ENCODE measurements at regions not wholly inside any gene's neighbourhood (a gene's known extent, or its start where the extent isn't known, plus 50 kb on each side); places are given as distances from the start of the nearest gene placed in this dataset.

DNA sequence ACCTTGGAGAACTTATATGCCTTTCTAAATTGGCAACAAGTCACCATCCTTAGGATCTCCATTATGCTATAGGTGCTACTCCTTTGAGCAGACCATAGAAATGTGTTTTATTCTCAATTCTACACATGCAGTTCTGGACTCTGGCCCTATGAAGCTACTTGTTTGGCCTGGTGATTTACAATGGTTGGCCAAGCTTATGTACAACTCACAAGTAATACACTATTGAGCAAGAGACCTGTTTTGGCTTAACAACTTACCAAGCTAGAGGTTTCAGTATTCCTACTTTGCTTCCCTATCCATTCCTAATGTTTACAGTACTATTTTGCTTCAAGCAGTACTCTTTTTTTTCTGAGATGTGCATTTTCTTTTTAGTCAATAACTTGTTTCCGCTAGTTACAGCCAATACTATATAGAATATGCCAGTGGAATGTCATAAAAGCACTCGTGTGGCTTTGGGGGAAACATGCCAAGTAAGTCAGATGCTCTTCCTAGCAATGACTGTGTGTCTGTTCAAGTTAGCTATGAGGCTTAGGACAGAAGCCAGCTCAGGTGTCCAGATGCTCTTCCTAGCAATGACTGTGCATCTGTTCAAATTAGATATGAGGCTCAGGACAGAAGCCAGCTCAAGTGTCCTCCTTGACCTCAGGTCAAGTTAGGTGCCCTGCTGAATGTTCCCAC lies 174.9 kb upstream of the SEMA6D start:
- DNase-seq (ENCODE audit: extremely low read depth in 1 of 11, low read depth in 9 of 11, low spot score in 4 of 11): no peak

DNA sequence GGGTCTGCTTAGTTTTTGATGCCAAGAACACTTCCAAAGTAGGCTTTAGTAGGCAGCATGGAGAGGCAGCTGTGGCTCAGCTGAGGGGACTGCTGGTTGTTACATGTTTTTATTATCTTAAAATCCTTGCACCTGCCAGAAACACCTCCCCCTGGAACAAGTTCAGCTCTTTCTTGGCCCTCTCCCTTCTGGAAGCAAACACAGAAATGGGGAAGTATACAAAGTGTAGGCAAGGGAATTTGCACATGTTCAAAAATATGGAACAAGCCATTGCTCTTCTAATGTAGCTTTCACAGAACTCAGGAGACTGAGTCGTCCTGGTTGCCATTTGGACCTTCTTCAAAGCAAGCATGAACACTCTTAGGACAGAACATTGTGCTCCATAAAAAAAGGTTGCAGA lies 169.1 kb upstream of the SEMA6D start:
- no peak for DNase-seq (ENCODE audit: extremely low read depth in 1 of 11, low read depth in 9 of 11, low spot score in 4 of 11)

DNA sequence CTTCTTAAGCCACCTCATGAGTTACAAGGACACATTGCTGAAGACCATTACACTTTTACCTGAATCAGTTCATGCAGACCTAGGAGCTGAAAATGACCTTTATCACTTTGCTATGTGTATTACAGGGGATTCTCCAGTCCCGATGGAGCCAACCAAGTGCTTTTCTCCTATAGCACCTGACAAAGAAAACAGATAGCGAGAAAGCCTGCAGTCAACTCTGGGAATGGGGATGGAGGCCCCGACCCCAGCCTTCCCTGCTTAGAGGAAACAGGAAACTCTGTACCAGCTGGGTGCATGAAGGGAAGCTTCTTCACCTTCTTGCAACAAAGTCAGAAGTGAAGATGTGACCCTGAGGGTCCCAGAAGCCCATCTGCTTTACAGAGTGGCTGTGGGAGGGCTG lies 168.3 kb upstream of the SEMA6D start:
- no peak for DNase-seq (ENCODE audit: extremely low read depth in 1 of 11, low read depth in 9 of 11, low spot score in 4 of 11)

DNA sequence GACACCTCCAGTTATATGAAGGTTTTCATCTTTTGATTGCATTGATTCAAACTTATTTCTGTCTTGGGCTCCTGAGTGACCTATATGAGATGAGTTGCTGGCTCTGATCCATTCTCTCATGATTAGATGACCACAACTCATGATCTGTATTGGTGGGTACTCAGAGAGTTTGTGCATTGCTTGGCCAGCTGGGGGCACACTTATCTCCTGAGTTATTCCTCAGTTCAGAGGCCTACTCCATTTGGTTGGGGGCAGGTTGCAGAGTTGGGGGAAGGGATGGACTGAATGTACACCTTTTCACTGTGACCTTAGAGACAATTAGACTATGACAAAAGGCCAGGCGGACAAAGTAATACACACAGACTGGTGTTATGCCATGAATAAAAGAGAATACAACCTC lies 166.2 kb upstream of the SEMA6D start:
- no peak for DNase-seq (ENCODE audit: extremely low read depth in 1 of 11, low read depth in 9 of 11, low spot score in 4 of 11)

DNA sequence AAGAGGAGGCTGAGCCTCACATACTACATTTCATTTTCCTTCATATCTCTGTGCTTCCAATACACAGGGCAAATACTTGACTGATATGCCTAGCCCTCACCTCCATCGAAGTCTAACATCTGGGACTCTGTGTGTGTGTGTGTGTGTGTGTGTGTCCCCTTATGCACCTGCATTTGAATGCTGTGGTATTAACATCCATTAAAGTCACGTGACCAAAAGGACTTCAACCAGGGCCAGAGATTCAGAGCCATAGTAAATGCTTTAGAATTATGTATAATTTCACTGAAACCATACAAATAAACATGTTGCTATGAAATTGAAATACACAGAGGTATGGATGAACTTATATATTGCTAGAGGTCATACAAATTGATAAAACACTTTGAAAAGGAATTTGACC lies 165.8 kb upstream of the SEMA6D start:
- no peak for DNase-seq (ENCODE audit: extremely low read depth in 1 of 11, low read depth in 9 of 11, low spot score in 4 of 11)

DNA sequence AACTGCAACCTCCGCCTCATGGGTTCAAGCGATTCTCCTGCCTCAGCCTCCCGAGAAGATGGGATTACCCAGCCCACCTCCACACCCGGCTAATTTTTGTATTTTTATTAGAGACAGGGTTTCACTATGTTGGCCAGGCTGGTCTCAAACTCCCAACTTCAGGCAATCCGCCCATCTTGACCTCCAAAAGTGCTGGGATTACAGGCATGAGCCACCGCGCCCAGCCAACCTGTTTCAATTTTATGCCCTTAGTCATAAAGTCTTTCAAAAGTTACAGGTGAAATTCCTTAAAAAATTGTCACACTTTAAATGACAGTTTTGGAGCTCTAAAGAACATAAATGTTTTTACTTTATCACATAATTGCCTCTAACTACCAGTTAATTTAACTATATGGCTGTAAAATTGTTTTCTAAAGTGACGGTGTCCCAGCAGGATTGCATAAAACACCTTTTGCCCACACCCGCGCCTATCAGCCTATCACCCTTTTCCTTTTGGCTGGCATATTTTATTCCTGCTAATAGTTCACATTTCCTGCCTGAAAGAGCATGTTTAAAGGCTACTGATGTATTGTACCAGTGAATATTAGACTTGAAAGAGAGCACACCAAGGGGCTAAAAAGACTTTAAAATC lies 164.2 kb upstream of the SEMA6D start:
- no peak for DNase-seq (ENCODE audit: extremely low read depth in 1 of 11, low read depth in 9 of 11, low spot score in 4 of 11)

DNA sequence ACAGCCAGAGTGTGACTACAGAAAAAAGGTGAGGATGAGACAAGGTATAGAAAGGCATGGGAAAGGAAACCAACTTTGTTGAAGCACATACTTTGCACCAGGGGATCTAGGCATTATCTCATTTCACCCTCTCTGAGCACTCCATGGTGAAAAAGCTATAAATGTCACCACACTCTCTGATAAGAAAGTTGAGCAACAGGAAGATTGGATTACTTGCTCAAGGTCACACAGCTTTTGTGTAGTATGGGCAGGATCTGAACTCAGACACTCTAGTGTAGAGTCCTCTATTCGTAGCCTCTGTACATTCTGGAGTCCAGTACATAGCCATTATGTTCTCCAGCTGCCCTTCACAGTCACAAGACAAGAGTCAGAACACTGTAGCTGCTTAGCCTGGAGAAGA lies 163.4 kb upstream of the SEMA6D start:
- DNase-seq (ENCODE audit: extremely low read depth in 1 of 11, low read depth in 9 of 11, low spot score in 4 of 11): no peak

DNA sequence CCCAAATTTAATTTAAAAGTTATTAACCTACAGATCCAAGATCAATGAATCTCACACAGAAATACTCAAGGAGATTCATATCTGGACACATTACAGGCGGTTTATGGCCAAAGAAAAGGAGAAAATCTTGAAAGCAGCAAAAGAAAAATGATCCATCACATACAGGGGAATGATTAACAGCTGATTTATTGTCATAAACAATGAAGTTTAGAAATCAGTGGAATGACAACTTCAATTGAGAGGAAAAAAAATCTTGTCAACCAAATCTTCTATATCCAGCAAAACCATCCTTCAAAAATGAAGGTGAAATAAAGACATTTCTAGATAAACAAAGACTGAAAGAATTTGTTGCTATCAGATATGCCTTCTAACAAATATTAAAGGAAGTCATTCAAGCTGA lies 156.2 kb upstream of the SEMA6D start:
- DNase-seq (ENCODE audit: extremely low read depth in 1 of 11, low read depth in 9 of 11, low spot score in 4 of 11): no peak

DNA sequence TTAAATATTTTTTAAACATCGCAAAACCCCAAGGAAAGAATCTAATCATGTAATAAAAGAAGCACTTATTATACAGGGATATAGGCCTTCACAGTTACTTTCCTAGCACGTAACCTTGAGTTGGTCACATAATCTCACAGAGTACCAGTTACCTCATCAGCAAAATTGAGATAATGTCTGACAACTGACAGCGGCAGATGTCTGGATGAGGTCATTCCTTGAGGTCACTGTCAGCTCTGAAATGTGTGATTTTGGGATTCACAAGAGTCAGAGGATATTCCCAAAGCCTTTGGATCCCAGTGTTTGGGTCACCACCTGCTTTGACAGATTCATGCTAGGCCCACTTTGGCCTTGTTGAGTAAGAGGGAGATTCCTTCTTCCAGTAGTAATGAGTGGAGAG lies 151.4 kb upstream of the SEMA6D start:
- no peak for DNase-seq (ENCODE audit: extremely low read depth in 1 of 11, low read depth in 9 of 11, low spot score in 4 of 11)

DNA sequence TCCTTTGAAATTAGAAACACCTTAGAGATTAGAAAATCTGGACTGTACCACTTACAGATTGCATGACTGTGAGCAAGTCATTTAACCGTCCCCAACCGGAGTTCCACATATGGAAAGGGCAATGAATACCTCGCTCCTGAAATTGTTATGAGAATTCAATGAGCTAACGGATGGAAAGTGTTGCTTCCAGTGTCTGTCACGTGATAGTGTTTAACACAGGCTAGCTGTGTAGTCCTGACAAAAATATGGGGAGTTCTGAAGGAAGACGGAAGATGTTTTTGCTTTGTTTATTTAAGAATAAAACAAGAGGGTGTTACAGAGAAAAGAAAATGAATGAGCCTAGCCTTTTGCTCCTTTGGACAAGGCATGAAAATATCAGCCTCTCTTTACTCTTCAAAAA lies 150.7 kb upstream of the SEMA6D start:
- DNase-seq (ENCODE audit: extremely low read depth in 1 of 11, low read depth in 9 of 11, low spot score in 4 of 11): no peak

DNA sequence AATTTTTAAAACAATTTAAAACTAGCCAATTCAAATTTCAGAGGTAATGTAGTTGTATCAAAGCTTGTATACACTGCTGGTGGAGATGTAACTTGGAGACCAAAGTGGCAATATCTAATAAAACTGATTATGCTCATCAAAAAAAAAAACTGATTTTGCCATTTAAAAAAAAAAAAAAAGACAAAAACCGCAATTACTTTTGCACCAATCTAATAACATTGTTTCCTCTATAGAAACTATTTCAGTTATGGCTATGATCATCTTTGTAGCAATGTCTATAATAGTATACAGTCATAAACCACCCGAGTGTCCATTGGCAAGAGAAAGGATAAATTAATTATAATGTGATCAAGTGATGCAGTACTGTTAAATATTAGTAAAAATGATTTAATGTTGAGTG lies 149.3 kb upstream of the SEMA6D start:
- DNase-seq (ENCODE audit: extremely low read depth in 1 of 11, low read depth in 9 of 11, low spot score in 4 of 11): no peak

DNA sequence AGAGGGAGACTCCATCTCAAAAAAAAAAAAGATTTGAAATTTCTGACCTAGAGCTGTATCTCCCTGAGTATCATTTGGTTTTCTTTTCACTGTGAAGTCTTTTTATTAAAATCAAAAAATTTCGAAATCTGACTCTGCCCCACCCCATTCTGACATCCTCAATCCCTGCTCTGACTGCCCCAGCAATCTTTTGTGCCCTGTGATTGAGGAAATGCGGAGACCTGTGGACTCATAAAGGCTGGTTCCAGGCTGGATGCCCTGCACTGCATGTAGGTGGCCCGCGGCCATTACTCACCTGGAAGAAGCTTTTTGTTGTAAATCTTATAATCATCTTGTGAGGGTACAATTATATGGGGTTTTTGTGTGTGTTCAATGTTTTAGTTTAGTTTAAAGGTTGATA lies 147.3 kb upstream of the SEMA6D start:
- DNase-seq (ENCODE audit: extremely low read depth in 1 of 11, low read depth in 9 of 11, low spot score in 4 of 11): no peak

DNA sequence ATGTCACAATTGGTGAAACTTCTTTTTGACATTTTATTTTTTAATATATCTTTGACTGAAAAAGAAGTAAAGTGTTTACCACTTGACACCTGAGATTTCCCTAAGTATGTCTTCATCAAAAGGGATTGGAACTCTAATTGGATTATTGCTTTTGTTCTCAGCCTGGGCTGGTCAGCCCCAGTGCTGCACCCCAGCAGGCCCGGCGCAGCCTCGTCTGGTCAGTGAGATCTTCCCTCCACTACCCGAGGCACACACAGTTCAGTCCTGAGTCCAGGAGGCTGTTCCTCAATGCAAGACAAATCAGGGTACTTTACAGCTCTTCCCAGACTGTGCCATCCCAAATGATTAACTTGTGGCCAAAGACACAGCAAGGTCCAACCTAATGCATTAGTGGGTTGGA lies 146.9 kb upstream of the SEMA6D start:
- DNase-seq (ENCODE audit: extremely low read depth in 1 of 11, low read depth in 9 of 11, low spot score in 4 of 11): no peak

DNA sequence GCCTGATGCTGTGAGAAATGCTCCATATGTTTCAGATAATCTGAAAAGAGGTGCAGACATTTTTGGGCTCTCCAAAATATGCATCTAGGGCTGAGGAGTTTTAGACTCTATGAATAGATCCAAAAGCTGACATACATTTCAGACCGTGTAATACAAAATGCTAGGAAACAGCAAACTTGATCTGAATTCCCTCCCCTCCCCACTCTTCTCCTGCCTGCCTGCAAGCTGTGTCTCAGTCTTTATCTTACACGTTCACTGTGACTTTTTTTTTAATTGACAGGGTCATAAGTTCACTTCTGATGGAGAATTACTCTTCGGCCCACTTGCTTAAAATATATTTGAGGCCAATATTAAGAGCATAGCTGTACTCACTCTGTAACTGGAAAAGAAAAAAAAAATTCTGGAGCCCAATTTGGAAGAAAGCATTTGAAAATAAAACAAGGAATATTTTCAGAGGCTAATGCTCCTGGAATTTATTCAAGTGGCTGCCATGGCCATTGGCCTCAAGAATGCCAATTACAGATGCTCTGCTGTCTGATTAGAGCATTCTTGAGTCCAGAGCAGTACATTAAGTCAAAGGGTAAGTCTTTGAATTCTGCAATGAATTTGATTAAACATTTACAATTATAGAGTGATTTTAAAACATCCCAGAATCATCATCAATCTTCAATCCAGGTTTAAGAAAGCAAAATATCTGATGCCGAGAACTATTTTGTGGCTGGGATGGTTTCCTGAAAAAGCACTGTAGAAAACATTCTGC lies 146.2 kb upstream of the SEMA6D start:
- no peak for DNase-seq (ENCODE audit: extremely low read depth in 1 of 11, low read depth in 9 of 11, low spot score in 4 of 11)

DNA sequence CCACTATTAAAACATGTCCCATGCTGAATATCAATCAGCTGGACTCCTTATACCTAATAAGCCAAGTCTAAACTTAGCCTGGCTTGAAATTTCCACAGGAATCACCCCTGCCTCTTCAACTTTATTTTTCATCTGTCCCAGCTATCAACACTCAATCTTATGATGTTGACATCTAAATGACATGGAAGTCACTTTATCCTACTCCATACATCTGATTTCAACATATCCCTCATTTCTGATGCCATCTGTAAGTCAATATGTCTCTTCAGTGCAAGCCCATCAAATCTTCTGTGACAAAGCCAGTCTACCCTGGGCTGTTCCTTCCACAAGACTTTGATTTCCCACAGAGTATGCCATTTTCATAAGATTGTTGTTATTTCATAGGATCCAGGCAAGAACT lies 143.6 kb upstream of the SEMA6D start:
- DNase-seq (ENCODE audit: extremely low read depth in 1 of 11, low read depth in 9 of 11, low spot score in 4 of 11): no peak

DNA sequence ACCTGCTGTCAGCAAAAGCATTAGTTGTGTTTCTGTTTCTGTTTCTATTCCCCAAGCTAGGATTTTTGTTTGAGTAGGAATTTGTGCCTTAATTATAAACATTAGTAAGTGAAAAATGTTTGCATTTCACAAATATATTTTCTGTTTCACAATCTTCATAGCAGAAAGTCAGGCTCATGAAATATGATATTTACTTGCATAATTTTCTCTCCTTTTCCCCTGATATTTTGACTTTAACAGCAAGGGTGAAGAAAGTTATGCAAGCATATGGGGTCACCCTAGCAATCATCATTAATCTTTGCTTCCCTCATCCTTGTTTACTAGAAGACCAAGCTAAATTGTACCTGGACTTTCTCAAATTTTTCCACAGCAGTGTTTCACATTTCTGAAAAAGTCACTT lies 140.3 kb upstream of the SEMA6D start:
- DNase-seq (ENCODE audit: extremely low read depth in 1 of 11, low read depth in 9 of 11, low spot score in 4 of 11): no peak

DNA sequence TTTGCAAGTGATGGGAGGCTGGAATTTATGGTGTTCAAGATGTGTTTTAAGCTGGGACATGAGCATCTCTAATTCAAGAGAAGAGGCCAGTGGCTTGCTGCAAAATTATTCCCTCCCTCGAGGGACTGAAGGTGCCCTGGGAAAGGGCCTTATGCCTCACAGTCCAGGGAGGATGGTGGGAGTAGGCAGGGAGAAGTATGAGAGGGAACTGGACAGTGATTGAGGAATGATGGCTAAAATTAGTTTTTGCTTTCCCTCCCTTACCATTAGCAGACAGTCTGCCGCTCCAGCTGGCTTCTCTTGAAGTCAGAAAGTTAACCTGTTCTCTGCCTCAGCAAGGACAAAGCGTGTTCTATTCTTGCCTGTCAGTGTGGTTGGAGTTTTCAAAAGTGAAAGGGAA lies 139.8 kb upstream of the SEMA6D start:
- DNase-seq (ENCODE audit: extremely low read depth in 1 of 11, low read depth in 9 of 11, low spot score in 4 of 11): no peak

DNA sequence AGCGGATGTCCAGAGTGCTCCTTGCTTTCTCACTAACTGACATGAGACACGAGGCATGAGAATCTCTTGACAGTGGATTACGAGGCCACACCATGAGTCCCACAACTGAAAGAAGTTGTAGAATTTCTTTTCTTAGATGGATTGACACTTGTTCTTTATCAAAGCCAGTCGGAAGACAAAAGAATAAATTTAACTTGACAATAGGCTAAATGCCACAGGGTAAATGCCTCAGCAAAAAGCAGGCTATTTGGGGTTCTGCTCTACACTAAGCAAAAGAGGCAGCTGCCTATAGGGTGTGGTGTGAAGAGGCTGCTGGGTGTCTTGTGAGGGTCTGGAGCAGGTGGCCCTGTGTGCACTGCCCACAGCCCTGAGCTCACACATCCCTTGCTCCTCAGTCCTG lies 135.1 kb upstream of the SEMA6D start:
- DNase-seq (ENCODE audit: extremely low read depth in 1 of 11, low read depth in 9 of 11, low spot score in 4 of 11): no peak

DNA sequence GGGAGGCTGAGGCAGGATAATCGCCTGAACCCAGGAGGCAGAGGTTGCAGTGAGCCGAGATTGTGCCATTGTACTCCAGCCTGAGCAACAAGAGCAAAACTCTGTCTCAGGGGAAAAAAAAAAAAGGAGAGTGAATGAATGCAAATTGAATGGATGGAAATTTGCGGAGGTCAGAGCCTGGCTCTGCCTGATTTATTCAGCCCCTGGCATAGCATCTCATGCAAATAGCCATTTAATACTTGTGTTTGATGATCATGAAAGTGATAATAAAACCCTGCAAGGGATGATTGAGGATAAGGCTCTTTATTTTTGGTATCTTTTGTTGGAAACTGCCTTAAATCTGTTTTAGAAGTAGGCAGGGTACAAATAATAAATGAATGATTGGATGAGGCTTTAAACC lies 133.0 kb upstream of the SEMA6D start:
- DNase-seq (ENCODE audit: extremely low read depth in 1 of 11, low read depth in 9 of 11, low spot score in 4 of 11): no peak

DNA sequence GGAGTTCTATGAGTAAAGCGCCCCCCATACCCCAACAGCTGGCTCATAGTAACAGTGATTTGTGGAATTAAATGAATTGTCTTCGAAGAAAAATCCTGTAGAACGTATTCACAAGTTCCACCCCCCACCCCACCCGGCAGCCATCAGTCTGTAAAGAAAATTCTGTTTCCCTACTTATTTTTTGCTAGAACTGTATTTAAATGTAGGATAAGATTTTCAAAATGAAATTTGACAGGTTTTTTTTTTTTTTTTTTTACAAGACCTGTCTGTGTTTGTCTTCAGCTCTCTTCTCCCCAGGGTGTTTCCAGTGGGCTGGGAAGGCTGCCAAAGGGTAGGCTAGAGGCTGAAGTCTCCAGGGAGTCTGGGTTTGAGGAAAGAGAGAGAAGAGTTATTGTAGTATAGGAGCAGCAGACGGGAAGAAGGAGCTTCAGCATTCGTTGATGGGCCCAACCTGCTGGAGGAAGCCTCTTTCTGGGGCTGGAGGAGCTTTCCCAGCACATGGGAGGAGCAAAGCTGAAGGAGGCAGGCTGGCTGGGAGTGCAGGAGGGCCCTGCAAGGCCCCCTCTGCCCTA lies 130.6 kb upstream of the SEMA6D start:
- peak in 1 of 11 donors; percentile 15 for DNase-seq (ENCODE audit: extremely low read depth in 1 of 11, low read depth in 9 of 11, low spot score in 4 of 11)

All from renal cortex interstitium (tissue), 11 donors.